PC-9 (cell line): ENCODE measurements at regions not wholly inside any gene's neighbourhood (a gene's known extent, or its start where the extent isn't known, plus 50 kb on each side); places are given as distances from the start of the nearest gene placed in this dataset.

ENCODE experiments used
- BruUV-seq: library from RNA; stranded (reverse); fragments of 400-500 nt; replicated peaks from 2 replicates; lab custom pipeline; 2021; lab: Mats Ljungman, UMichigan
- CTCF ChIA-PET: fragments of 300-600 bp; sonication (Branson Sonifier 250); formaldehyde crosslinking; loops from one replicate; lab custom pipeline; 2022; ENCODE audit warnings: antibody characterized with exemption; lab: Charles Lee
- POLR2A ChIA-PET: fragments of 300-600 bp; sonication (Branson Sonifier 250); formaldehyde crosslinking; loops from one replicate; lab custom pipeline; 2022; ENCODE audit warnings: antibody characterized with exemption; ENCODE audit not compliant: unreplicated experiment; lab: Charles Lee
- DNase-seq, 2 experiments: peaks; one replicate each; pipeline versions ENCODE4 v3.0.0 to v3.0.0-alpha.2; 2015 to 2022; ENCODE audit warnings: mixed read lengths in 1 of 2
- H2AFZ ChIP-seq: fragments of 200-600 bp; sonication (generic); 2 replicates; pipeline ENCODE4 v1.8.1; 2017; ENCODE audit warnings: antibody characterized with exemption
- H3F3A ChIP-seq: fragments of 200-600 bp; sonication (generic); 2 replicates; pipeline ENCODE4 v1.8.1; 2017; ENCODE audit warnings: antibody characterized with exemption, mild to moderate bottlenecking, low read depth; ENCODE audit not compliant: insufficient read depth
- H3K27ac ChIP-seq: fragments of 200-600 bp; sonication (generic); 2 replicates; pipeline ENCODE4 v1.6.1; 2016; ENCODE audit warnings: mixed run types
- H3K27me3 ChIP-seq: fragments of 200-600 bp; sonication (generic); 2 replicates; pipeline ENCODE4 v1.6.1; 2016; ENCODE audit warnings: low read depth, mixed run types; ENCODE audit not compliant: insufficient read depth
- H3K36me3 ChIP-seq: fragments of 200-600 bp; sonication (generic); 2 replicates; pipeline ENCODE4 v1.6.1; 2016; ENCODE audit warnings: low read depth, mixed run types
- H3K4me1 ChIP-seq: fragments of 200-600 bp; sonication (generic); replicated peaks from 2 replicates; pipeline ENCODE4 v1.6.1; 2016; ENCODE audit warnings: mixed run types; ENCODE audit not compliant: insufficient read depth
- H3K4me2 ChIP-seq: fragments of 200-600 bp; sonication (generic); 2 replicates; pipeline ENCODE4 v1.6.1; 2017; ENCODE audit warnings: mixed run types
- H3K4me3 ChIP-seq: fragments of 200-600 bp; sonication (generic); 2 replicates; pipeline ENCODE4 v1.6.1; 2016; ENCODE audit warnings: mixed run types
- H3K79me2 ChIP-seq: fragments of 200-600 bp; sonication (generic); 2 replicates; pipeline ENCODE4 v1.6.1; 2017; ENCODE audit warnings: low read depth, mixed run types
- H3K9me2 ChIP-seq: fragments of 200-600 bp; sonication (generic); 2 replicates; pipeline ENCODE4 v1.8.1; 2017; ENCODE audit warnings: mild to moderate bottlenecking; ENCODE audit not compliant: insufficient read depth
- H3K9me3 ChIP-seq: fragments of 200-600 bp; sonication (generic); 2 replicates; pipeline ENCODE4 v1.8.1; 2016; ENCODE audit warnings: low read depth; ENCODE audit not compliant: insufficient read depth
- H4K20me1 ChIP-seq: fragments of 200-600 bp; sonication (generic); 2 replicates; pipeline ENCODE4 v1.8.1; 2017; ENCODE audit not compliant: insufficient read depth
- CTCF ChIP-seq: fragments of 200-600 bp; sonication (generic); conservative IDR thresholded peaks from 2 replicates; pipeline ENCODE4 v1.6.1; 2017; ENCODE audit warnings: mixed run types, antibody characterized with exemption, mild to moderate bottlenecking, moderate library complexity
- EZH2 ChIP-seq: fragments of 200-600 bp; sonication (generic); IDR thresholded peaks from 2 replicates; pipeline ENCODE4 v1.8.0; 2017; ENCODE audit warnings: antibody characterized with exemption, low read depth
- intact Hi-C: fragments of 100-400 bp; cut with micrococcal nuclease; formaldehyde crosslinking; loops from one replicate; pipeline ENCODE4 v1.10.0; 2022; ENCODE audit not compliant: unreplicated experiment

DNA sequence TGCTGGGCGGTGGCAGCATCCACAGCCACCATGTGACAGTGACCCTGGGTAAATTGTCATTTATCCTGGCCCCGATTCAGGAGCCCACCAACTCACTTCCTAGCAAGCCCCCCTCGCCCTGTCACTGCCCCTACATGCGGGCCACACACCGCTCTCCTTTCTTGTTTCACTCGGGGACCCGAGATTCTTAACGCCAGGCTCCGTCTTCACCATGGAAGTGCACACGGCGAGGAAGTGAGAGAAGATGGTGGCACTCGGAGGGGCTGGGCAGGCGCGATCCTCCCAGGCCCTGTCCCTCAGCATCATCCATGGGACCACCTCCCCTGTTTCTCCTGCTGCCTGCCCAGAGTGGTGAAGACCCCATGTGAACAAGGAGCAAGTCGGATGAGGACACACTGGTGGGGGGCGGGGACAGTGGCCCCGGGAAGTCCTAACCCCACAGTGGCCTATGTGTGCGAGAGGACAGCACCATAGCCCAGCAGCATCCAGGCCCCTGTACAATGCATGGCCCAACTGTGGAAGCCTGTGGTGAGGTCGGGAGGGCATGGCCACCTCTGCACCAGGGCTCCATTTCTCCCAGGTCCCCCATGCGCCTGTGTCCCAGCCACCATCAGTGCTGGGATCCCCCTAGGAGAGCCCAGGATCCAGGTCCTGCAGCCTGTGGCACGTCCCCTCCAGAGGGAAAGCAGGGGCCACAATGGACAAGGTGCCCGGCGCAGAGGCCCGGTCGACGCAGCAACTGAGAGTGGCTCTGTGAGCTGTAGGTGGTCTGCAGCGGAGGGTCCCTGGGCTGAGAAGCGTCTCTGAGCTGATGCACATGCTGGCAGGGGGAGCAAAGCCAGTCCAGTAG lies 262.8 kb downstream of the BRD1 start:
- no peak for DNase-seq
- H3K36me3 ChIP-seq = no peaks in the 10 kb centered on the region
- no peaks in the 10 kb centered on the region for H3K9me2 ChIP-seq
- no peak for TF ChIP-seq CTCF
- TF ChIP-seq EZH2 = no peak
- H3K27me3 ChIP-seq = peaks cover 100% of the 10 kb centered on the region
- no peaks in the 10 kb centered on the region for H3F3A ChIP-seq
- ChIA-PET CTCF (no interaction called here), POLR2A (no interaction called here)
- H2AFZ ChIP-seq = no peak overlapping the region
- no peak overlapping the region for H3K4me3 ChIP-seq
- no peak overlapping the region for H3K4me2 ChIP-seq
- no peak overlapping the region for H3K27ac ChIP-seq
- no peaks in the 10 kb centered on the region for H3K79me2 ChIP-seq
- intact Hi-C loops = no loop called here
- H3K4me1 ChIP-seq = no peaks in the 10 kb centered on the region
- no TSS peak for BruUV-seq
- H3K9me3 ChIP-seq = no peaks in the 10 kb centered on the region; the same call in 1 of the 2 replicates
- no peaks in the 10 kb centered on the region; the same call in 1 of the 2 replicates for H4K20me1 ChIP-seq

DNA sequence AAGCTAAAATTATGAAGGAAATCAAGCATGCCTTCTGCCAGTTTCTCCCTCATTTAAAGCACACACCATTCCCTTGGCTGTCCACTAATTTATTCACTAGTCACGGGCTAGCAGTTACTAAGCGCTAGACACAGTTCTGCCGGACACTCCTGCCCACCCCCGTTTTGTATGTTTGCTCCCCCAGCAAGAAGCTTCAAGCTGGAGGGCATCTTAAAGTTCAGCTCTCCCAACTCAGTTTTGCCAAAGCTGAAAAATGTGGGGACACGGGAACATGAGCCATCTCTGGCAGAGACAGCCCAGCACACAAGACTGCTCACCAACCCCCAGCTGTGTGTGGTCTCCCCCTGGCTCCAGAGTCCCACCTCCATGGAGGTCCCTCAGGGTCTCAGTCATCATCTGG lies 263.6 kb downstream of the BRD1 start:
- POLR2A ChIA-PET = no interaction called here
- H3K36me3 ChIP-seq = no peaks in the 10 kb centered on the region
- CTCF ChIA-PET = no interaction called here
- no peaks in the 10 kb centered on the region; the same call in 1 of the 2 replicates for H3K9me3 ChIP-seq
- H3K79me2 ChIP-seq = no peaks in the 10 kb centered on the region
- no peak overlapping the region for H3K4me3 ChIP-seq
- no peaks in the 10 kb centered on the region for H3K4me1 ChIP-seq
- H3K4me2 ChIP-seq = no peak overlapping the region
- H3K27me3 ChIP-seq = peaks cover 99% of the 10 kb centered on the region
- no TSS peak for BruUV-seq
- intact Hi-C loops = no loop called here
- no peak overlapping the region for H2AFZ ChIP-seq
- no peak for DNase-seq
- H4K20me1 ChIP-seq = no peaks in the 10 kb centered on the region; the same call in 1 of the 2 replicates
- no peak for TF ChIP-seq CTCF
- TF ChIP-seq EZH2 = no peak
- H3F3A ChIP-seq = no peaks in the 10 kb centered on the region
- no peaks in the 10 kb centered on the region for H3K9me2 ChIP-seq
- H3K27ac ChIP-seq = no peak overlapping the region

GRCh38 chr22:49562685-49563249 lies 264.9 kb downstream of the BRD1 start:
- no peaks in the 10 kb centered on the region for H3F3A ChIP-seq
- H3K36me3 ChIP-seq = no peaks in the 10 kb centered on the region
- H4K20me1 ChIP-seq = no peaks in the 10 kb centered on the region; the same call in 1 of the 2 replicates
- H3K4me3 ChIP-seq = no peak overlapping the region
- BruUV-seq = no TSS peak
- no peaks in the 10 kb centered on the region for H3K9me2 ChIP-seq
- no peak overlapping the region for H3K27ac ChIP-seq
- CTCF ChIA-PET = no interaction called here
- intact Hi-C loops = no loop called here
- POLR2A ChIA-PET = no interaction called here
- DNase-seq = no peak
- H3K79me2 ChIP-seq = no peaks in the 10 kb centered on the region
- peaks cover 94% of the 10 kb centered on the region for H3K27me3 ChIP-seq
- no peak for TF ChIP-seq EZH2
- no peak for TF ChIP-seq CTCF
- no peak overlapping the region for H2AFZ ChIP-seq
- H3K4me1 ChIP-seq = no peaks in the 10 kb centered on the region
- no peaks in the 10 kb centered on the region; the same call in 1 of the 2 replicates for H3K9me3 ChIP-seq
- no peak overlapping the region for H3K4me2 ChIP-seq
